ENCODE measurements at regions not wholly inside any gene's neighbourhood (a gene's known extent, or its start where the extent isn't known, plus 50 kb on each side); places are given as distances from the start of the nearest gene placed in this dataset.

GRCh38 chr3:103862415-103862814, 1427.6 kb downstream of the ZPLD1 start:
- Histone ChIP-seq H4K20me1 (ENCODE audit: insufficient read depth, poor library complexity, severe bottlenecking) (no peaks in the 10 kb centered on the region), H3K27ac (no peak overlapping the region), H3K4me1 (ENCODE audit: insufficient read depth) (no peaks in the 10 kb centered on the region), H2AFZ (no peak overlapping the region), H3K9me3 (ENCODE audit: low read depth) (no peaks in the 10 kb centered on the region), H3K36me3 (replicated peaks; ENCODE audit: insufficient read depth, low read depth) (no peaks in the 10 kb centered on the region), H3K4me2 (no peak overlapping the region), H3K4me3 (no peak overlapping the region), H3K27me3 (no peaks in the 10 kb centered on the region), H3K9me2 (replicated peaks; ENCODE audit: insufficient read depth) (no peaks in the 10 kb centered on the region), H3K79me2 (no peaks in the 10 kb centered on the region)
- DNase-seq (ENCODE audit: low spot score) = no peak
- TF ChIP-seq EZH2 (IDR thresholded peaks at IDR 0.05; ENCODE audit: borderline replicate concordance) (no peak), EZH2phosphoT487 (IDR thresholded peaks at IDR 0.05; ENCODE audit: low read depth, severe bottlenecking, unreplicated experiment) (no peak), CTCF (IDR thresholded peaks at IDR 0.05; ENCODE audit: poor library complexity) (no peak)

- Histone ChIP-seq H4K20me1 (ENCODE audit: insufficient read depth, poor library complexity, severe bottlenecking) (no peaks in the 10 kb centered on the region), H3K4me3 (no peak overlapping the region), H3K27ac (no peak overlapping the region), H3K36me3 (replicated peaks; ENCODE audit: insufficient read depth, low read depth) (no peaks in the 10 kb centered on the region), H3K4me1 (ENCODE audit: insufficient read depth) (no peaks in the 10 kb centered on the region), H3K9me3 (ENCODE audit: low read depth) (no peaks in the 10 kb centered on the region), H3K4me2 (no peak overlapping the region), H2AFZ (no peak overlapping the region), H3K9me2 (replicated peaks; ENCODE audit: insufficient read depth) (no peaks in the 10 kb centered on the region), H3K79me2 (no peaks in the 10 kb centered on the region), H3K27me3 (no peaks in the 10 kb centered on the region)
- 84% methylated on average over 3 of the region's 3 CpGs for whole genome bisulfite sequencing (ENCODE audit: low lambda C conversion rate, missing lambda C conversion rate)
- TF ChIP-seq EZH2 (IDR thresholded peaks at IDR 0.05; ENCODE audit: borderline replicate concordance) = no peak
- TF ChIP-seq CTCF (IDR thresholded peaks at IDR 0.05; ENCODE audit: poor library complexity) = no peak
- TF ChIP-seq EZH2phosphoT487 (IDR thresholded peaks at IDR 0.05; ENCODE audit: low read depth, severe bottlenecking, unreplicated experiment) = no peak
- no peak for DNase-seq (ENCODE audit: low spot score)
Observed at GRCh38 chr3:103863381-103863780, 1428.6 kb downstream of the ZPLD1 start.

- DNase-seq (ENCODE audit: low spot score) = no peak
- Histone ChIP-seq H2AFZ (no peak overlapping the region), H3K4me1 (ENCODE audit: insufficient read depth) (no peaks in the 10 kb centered on the region), H3K4me3 (no peak overlapping the region), H4K20me1 (ENCODE audit: insufficient read depth, poor library complexity, severe bottlenecking) (no peaks in the 10 kb centered on the region), H3K36me3 (replicated peaks; ENCODE audit: insufficient read depth, low read depth) (no peaks in the 10 kb centered on the region), H3K27ac (no peak overlapping the region), H3K27me3 (no peaks in the 10 kb centered on the region), H3K9me2 (replicated peaks; ENCODE audit: insufficient read depth) (no peaks in the 10 kb centered on the region), H3K9me3 (ENCODE audit: low read depth) (no peaks in the 10 kb centered on the region), H3K79me2 (no peaks in the 10 kb centered on the region), H3K4me2 (no peak overlapping the region)
- 85% methylated on average over 3 of the region's 3 CpGs for WGBS (ENCODE audit: low lambda C conversion rate, missing lambda C conversion rate)
- TF ChIP-seq EZH2phosphoT487 (IDR thresholded peaks at IDR 0.05; ENCODE audit: low read depth, severe bottlenecking, unreplicated experiment) (no peak), CTCF (IDR thresholded peaks at IDR 0.05; ENCODE audit: poor library complexity) (no peak), EZH2 (IDR thresholded peaks at IDR 0.05; ENCODE audit: borderline replicate concordance) (no peak)
Observed at GRCh38 chr3:103866113-103866512, 1431.3 kb downstream of the ZPLD1 start.

GRCh38 chr3:103873021-103873420, 1438.2 kb downstream of the ZPLD1 start:
- H2AFZ ChIP-seq = no peak overlapping the region
- no peaks in the 10 kb centered on the region for H3K9me3 ChIP-seq (ENCODE audit: low read depth)
- H3K4me2 ChIP-seq = no peak overlapping the region
- no peaks in the 10 kb centered on the region for H4K20me1 ChIP-seq (ENCODE audit: insufficient read depth, poor library complexity, severe bottlenecking)
- H3K27me3 ChIP-seq = no peaks in the 10 kb centered on the region
- TF ChIP-seq CTCF (IDR thresholded peaks at IDR 0.05; ENCODE audit: poor library complexity) = no peak
- TF ChIP-seq EZH2phosphoT487 (IDR thresholded peaks at IDR 0.05; ENCODE audit: low read depth, severe bottlenecking, unreplicated experiment) = no peak
- TF ChIP-seq EZH2 (IDR thresholded peaks at IDR 0.05; ENCODE audit: borderline replicate concordance) = no peak
- no peaks in the 10 kb centered on the region for H3K79me2 ChIP-seq
- no peaks in the 10 kb centered on the region for H3K9me2 ChIP-seq (replicated peaks; ENCODE audit: insufficient read depth)
- peak; percentile 5 for DNase-seq (ENCODE audit: low spot score)
- no peak overlapping the region for H3K27ac ChIP-seq
- no peak overlapping the region for H3K4me3 ChIP-seq
- H3K4me1 ChIP-seq (ENCODE audit: insufficient read depth) = no peaks in the 10 kb centered on the region
- H3K36me3 ChIP-seq (replicated peaks; ENCODE audit: insufficient read depth, low read depth) = no peaks in the 10 kb centered on the region
